Dermis microvascular lymphatic vessel endothelial cell (primary cell): ENCODE measurements at regions not wholly inside any gene's neighbourhood (a gene's known extent, or its start where the extent isn't known, plus 50 kb on each side); places are given as distances from the start of the nearest gene placed in this dataset.

Experiments used
- DNase-seq, 2 donors: peaks; one replicate each; pipeline versions ENCODE4 v3.0.0 to v3.0.0-alpha.2; 2010; ENCODE audit warnings: low read depth in 2 of 2

DNA sequence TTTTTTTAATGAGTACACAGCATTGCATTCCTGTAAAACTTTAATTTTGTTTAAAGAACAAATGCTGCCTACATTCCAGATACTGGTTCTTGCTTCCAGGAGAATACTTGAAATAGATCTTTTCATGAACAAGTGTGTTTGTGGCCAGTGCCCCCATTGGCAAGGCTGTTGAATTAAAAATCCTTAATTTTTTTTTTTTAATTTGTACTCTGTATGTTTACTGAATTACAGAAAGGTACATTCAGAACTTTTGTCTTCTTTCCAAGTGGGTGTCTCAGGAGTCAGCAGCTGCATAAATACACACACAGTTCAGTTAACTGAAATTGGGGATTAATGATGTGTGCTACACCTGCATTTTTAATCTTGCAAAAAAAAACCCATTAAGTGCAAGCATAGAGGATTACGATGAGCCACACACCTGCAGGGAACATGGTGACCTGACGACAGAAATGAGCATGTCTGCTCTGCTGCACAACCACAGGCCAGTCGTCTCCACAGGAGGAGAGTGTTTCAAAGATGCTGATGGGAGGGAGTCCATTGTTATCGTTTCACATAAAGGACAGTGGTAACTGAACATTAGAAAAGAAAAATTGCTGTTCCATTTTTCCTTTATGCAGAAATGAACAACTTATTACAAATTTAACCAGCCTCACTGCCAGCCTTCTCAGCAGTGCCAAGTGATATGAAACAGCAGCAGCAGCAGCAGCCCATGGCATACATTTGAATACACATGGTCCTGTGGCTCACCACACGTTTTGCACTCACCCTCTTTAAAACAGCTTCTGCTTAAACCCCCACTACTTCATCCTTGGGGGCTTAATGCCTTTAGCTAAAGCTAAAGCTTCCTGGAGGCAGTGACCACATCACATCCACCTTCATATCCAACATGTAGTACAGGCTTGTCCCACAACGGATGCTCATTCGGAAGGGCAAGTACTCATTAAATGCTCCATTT is 72.3 kb upstream of the RFC3 start:
- DNase-seq, result no peak

DNA sequence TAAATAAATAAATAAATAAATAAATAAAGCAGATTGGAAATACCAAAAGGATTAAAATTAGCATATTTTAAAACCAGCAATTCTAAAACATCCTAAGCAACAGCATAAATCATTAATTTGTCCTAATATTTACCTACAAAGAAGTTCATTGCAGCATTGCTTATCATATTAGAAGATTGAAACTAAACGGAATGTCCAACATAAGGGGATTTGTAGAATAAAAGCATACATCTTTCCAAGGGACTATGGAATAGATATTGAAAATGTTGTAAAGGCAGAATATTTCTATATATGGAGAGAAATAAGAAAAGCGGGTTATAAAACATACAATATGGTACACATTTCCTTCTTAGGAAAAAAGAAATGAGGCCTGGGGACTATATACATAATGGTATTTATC is 71.1 kb upstream of the RFC3 start:
- DNase-seq, result no peak

DNA sequence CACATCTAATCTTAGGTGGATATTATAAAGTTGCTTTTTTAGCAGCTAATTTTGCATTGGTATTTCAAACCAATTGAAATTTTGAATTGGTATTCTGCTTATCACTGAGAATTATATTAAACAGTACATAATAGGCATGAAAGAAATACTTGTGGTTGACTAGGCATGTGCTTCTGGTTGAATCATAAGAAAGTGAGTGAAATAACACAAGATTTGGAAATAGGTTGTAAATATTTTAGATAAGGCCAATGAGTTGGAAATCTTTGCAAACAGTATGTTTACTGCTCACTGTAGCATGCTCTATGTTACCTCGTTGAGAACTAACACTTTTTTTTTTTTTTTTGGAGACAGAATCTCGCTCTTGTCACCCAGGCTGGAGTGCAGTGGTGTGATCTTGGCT is 66.8 kb upstream of the RFC3 start:
- no peak for DNase-seq

DNA sequence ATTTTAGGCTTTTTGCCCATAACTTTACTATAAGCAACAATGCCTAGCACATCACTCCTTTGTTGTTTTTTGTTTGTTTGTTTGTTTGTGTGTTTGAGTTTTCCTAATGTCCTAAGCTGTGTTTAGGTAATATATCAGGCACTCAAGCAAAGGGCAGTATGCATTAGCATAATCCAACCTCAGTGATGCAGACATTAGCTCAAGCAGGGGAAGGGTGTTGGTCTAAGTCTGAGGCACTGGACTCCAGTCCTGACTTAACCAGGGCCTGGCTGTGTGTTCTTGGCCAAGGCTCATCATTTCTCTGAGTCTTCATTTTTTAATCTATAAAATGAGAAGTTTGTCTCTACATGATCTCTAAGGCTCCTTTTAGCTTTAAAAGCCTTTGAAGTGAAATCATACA is 65.9 kb upstream of the RFC3 start:
- DNase-seq, result no peak

- DNase-seq, result no peak
Measured at GRCh38 chr13:33752597-33752996, 65.4 kb upstream of the RFC3 start.

DNA sequence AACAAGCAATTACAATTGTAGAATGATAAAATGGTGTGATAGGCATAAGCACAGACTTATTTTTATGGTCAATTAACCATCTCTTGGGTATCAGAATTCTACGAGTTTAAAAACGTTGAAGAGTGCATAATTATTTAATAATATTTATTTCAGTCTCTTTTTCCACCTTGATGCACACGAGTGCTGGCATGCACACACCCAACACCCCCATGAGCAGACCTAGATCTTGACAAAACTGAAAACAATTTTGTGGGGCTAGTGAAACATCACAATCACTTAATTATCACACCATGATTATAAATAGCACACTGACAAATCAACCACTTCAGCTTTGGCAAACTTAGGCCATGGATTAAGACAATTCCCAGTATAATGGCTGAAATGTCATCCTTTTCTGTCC is 61.0 kb upstream of the RFC3 start:
- no peak for DNase-seq

DNA sequence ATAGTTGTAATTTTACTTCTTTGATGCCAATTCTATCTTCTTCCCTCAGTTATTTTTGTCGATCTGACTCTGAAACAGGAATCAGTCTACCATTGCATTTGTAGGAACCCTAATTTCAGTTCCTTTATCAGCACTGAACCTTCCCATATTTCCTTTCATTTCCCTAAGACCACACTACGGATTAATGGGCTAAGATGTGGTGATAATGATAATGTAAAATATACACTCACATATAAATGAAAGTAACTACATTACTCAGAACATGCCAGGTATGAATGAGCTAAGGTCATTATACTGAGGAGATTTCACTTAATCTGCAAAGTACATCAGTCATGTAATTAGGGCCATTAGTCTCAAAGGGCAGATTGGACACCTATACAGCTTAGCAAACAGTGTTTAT is 60.2 kb upstream of the RFC3 start:
- no peak for DNase-seq

- DNase-seq, result no peak
Measured at GRCh38 chr13:33758113-33758512, 59.8 kb upstream of the RFC3 start.

DNA sequence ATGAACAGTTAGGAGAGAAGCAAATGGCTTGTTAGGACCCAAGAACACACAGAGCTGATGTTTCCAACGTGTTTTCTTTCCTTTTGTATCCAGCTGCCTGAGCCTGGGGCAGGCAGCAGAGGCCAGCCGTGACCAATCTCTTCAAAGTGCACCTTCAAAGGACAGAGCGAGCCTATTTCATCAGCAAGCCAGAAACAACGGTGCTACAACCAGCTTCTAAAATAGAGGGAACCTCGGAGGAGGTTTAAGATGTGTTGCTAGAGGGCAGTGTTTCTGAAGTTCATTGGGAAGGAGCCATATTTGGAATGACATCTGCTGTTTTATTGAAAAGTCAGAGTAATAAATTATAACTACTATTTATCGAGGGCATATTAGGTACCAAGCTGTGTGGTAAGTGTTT is 56.2 kb upstream of the RFC3 start:
- DNase-seq, result no peak

DNA sequence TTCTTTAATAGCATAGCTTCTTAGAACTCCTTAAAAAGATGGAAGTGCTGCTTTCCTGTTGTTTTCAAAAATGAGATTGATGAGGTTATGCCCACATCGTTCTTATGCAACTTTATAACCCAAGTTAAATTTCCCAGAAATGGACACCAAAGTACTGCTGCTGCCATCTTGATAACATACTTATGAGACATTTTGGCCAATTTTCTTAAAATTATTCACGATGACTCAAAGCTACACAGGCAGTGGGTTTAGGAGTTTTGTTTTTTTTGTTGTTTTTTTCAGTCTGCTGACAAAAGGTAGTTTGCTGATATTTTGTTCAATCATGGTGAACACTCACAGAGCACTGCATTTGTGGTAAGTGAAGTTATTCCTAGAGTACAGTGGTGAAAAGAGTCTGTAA is 54.9 kb upstream of the RFC3 start:
- DNase-seq, result no peak

GRCh38 chr13:33764716-33765115 is 53.2 kb upstream of the RFC3 start:
- no peak for DNase-seq

DNA sequence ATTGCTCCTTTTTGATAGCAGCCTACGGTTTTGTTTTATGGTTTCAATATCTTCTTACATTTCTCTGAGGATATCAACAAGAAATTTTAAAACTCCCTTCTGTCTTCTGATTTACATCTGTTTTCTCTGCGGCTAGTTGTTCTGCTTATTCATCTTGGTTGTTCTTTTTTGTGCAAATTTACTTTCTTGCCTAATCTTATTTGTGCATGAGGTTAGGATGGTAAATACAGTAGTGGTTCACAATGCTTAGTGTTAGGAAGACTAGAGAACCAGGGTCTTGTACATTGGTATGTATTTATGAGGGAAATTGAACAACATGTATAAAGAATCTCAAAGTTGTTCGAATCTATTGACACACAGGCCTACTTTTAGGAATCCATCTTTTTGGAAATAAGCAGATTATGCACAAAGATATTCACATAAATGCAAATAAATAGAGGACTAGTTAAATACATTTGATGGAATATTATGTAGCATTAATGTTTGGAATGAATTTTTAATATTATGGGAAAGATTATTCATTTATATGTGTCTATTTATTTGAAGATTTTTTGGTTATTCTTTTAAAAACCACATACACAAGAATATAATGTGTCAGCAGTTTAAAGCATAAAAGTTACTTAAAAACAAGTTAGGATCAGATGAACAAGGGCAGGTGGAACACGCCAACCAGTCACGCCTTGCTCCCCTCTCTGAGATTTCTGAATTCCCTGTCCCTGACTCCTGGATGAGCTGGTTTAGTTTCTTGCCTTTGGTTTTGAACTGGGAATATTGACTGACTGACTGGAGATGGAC is 51.4 kb upstream of the RFC3 start:
- no peak for DNase-seq

DNA sequence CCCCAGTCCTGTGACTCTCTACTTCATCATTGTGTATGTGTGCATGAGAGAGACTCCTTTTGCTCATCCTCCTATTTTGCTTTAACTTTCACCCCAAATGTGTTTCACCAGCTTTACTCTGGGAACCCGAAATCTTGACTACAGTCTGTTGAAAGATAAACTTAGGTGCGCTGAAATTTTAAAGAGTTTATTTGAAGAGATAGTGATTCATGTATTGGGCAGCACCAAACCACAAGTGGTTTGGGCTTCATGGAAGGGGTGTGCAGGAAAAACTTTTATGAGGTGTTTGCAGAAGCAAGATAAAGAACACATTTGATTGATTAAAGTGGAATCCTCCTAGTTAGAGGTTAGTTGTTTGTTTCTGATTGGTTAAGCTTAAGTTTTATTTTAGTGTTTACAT is 50.8 kb upstream of the RFC3 start:
- DNase-seq, result no peak
